Stomach (tissue), 4 donors: ENCODE measurements at regions not wholly inside any gene's neighbourhood (a gene's known extent, or its start where the extent isn't known, plus 50 kb on each side); places are given as distances from the start of the nearest gene placed in this dataset.

ENCODE experiments used
- POLR2A ChIP-seq, 4 donors: fragments of 450-650 bp; IDR thresholded peaks; one replicate each; pipeline ENCODE4 v1.6.1; 2016; ENCODE audit warnings: antibody characterized with exemption in 4 of 4, control low read depth in 2 of 4, mild to moderate bottlenecking in 1 of 4, moderate library complexity in 1 of 4
- TF ChIP-seq, protein P1 (sequence below), 7 experiments: fragments of 450-650 bp in 4 of 7; fragments of 200-600 bp in 3 of 7; sonication (generic) in 3 of 7; IDR thresholded peaks; one replicate each; pipeline ENCODE4 v1.5.1; 2016 to 2019; ENCODE audit warnings: antibody characterized with exemption in 7 of 7, control low read depth in 2 of 7, mild to moderate bottlenecking in 1 of 7

DNA sequence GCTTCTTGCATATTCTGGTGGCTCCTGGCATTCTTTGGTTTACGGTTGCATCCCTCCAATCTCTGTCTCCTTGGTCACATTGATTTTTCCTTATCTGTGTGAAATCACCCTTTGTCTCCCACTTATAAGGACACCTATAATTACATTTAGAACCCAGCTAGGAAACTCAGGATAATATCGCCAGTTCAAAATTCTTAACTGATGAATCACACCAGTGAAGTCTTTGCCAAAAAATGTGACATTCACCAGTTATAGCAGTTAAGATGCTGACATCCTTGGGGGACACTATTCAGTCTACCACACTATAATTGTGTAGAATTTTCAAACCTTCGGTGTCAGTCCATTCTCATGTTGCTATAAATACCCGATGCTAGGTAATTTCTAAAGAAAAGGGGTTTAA is 320.2 kb downstream of the TMX3 start:
- TF ChIP-seq POLR2A (IDR thresholded peaks at IDR 0.05), result no peak
- TF ChIP-seq, protein P1, sequence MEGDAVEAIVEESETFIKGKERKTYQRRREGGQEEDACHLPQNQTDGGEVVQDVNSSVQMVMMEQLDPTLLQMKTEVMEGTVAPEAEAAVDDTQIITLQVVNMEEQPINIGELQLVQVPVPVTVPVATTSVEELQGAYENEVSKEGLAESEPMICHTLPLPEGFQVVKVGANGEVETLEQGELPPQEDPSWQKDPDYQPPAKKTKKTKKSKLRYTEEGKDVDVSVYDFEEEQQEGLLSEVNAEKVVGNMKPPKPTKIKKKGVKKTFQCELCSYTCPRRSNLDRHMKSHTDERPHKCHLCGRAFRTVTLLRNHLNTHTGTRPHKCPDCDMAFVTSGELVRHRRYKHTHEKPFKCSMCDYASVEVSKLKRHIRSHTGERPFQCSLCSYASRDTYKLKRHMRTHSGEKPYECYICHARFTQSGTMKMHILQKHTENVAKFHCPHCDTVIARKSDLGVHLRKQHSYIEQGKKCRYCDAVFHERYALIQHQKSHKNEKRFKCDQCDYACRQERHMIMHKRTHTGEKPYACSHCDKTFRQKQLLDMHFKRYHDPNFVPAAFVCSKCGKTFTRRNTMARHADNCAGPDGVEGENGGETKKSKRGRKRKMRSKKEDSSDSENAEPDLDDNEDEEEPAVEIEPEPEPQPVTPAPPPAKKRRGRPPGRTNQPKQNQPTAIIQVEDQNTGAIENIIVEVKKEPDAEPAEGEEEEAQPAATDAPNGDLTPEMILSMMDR (IDR thresholded peaks at IDR 0.05), result no peak
